ENCODE measurements at regions not wholly inside any gene's neighbourhood (a gene's known extent, or its start where the extent isn't known, plus 50 kb on each side); places are given as distances from the start of the nearest gene placed in this dataset.

DNA sequence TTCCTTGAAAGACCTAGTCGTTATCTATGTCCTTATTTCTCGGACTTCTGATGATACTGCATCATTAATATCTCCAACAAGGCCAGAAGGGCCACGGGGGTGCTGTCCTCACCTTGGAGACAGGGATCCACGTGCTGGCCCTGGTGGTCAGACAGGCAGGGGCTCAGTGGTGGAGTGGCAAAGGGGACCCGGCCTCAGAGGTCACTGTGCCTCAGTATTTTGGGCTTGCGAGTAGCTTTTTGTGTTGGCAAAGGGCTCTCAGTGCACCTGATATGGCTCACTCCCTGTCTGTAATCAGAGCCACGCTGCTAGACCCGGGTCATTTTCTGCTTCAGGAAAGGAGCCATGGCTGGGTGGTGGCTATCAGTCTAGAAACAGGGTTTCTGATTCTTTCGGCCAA lies 135.1 kb downstream of the GADD45G start:
- TF ChIP-seq CTCF (IDR thresholded peaks at IDR 0.05): no peak
- no peak overlapping the region for H3K4me3 ChIP-seq (ENCODE audit: low read depth in 1 of 2, low read length in 1 of 2)
- H3K4me1 ChIP-seq (ENCODE audit: control insufficient read depth in 1 of 2, insufficient read depth in 1 of 2, low read depth in 1 of 2, low read length in 1 of 2): peaks cover 17 to 18% of the 10 kb centered on the region in 2 experiments
- no peaks in the 10 kb centered on the region for H3K27me3 ChIP-seq
- no peaks in the 10 kb centered on the region for H3K36me3 ChIP-seq
- H3K27ac ChIP-seq: no peak overlapping the region
- peaks cover 5% of the 10 kb centered on the region for H3K9me3 ChIP-seq

DNA sequence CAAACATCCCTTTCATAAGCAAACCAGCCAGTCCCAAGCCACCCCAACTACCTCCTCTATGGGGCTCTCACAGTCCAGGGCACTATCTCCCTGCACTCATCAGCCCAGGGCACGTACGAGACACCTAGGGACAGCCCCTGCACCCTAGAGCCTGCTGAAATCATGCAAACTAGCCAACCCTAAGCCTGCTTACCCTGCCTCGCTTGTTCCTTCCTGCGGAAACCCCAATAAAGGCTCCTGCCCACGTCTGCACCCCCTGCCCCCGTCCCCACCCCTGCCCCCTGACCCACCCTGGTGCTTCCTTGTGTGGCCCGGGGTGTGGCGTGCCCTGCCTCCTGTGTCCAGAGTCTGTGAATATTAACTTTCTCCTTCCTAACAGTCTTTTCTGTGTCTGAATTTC lies 135.9 kb downstream of the GADD45G start:
- Histone ChIP-seq H3K4me3 (ENCODE audit: low read depth in 1 of 2, low read length in 1 of 2) (no peak overlapping the region), H3K36me3 (no peaks in the 10 kb centered on the region), H3K9me3 (peaks cover 6% of the 10 kb centered on the region), H3K27ac (no peak overlapping the region), H3K27me3 (no peaks in the 10 kb centered on the region), H3K4me1 (ENCODE audit: control insufficient read depth in 1 of 2, insufficient read depth in 1 of 2, low read depth in 1 of 2, low read length in 1 of 2) (peaks cover 9 to 10% of the 10 kb centered on the region in 2 experiments)
- TF ChIP-seq CTCF (IDR thresholded peaks at IDR 0.05): no peak

- no peak for TF ChIP-seq CTCF (IDR thresholded peaks at IDR 0.05)
- Histone ChIP-seq H3K4me3 (ENCODE audit: low read depth in 1 of 2, low read length in 1 of 2) (no peak overlapping the region), H3K4me1 (ENCODE audit: control insufficient read depth in 1 of 2, insufficient read depth in 1 of 2, low read depth in 1 of 2, low read length in 1 of 2) (peaks cover 0 to 4% of the 10 kb centered on the region in 2 experiments), H3K27me3 (no peaks in the 10 kb centered on the region), H3K9me3 (peaks cover 6% of the 10 kb centered on the region), H3K27ac (no peak overlapping the region), H3K36me3 (no peaks in the 10 kb centered on the region)
Measured at GRCh38 chr9:89742660-89743059, 137.8 kb downstream of the GADD45G start.

DNA sequence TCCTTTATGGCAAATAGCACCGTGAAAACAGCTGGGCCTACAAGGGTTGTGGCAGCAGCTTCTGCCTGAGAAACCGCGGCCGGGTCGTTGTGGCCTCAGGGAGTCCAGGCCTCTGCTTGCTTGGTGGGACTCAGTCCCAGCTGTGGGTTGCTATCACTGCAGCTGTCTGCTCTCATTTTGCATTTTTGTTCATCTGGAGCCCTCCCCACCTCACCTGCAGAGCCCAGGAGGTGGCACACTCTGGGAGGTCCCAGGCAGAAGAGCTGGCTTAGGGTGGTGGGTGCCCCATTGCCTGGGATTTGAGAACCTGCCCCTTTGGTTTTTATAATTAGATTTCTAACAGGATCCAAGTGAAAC lies 138.4 kb downstream of the GADD45G start:
- Histone ChIP-seq H3K4me1 (ENCODE audit: control insufficient read depth in 1 of 2, insufficient read depth in 1 of 2, low read depth in 1 of 2, low read length in 1 of 2) (peaks cover 0 to 4% of the 10 kb centered on the region in 2 experiments), H3K27ac (no peak overlapping the region), H3K36me3 (no peaks in the 10 kb centered on the region), H3K4me3 (ENCODE audit: low read depth in 1 of 2, low read length in 1 of 2) (no peak overlapping the region), H3K27me3 (no peaks in the 10 kb centered on the region), H3K9me3 (peaks cover 6% of the 10 kb centered on the region)
- TF ChIP-seq CTCF (IDR thresholded peaks at IDR 0.05): no peak

DNA sequence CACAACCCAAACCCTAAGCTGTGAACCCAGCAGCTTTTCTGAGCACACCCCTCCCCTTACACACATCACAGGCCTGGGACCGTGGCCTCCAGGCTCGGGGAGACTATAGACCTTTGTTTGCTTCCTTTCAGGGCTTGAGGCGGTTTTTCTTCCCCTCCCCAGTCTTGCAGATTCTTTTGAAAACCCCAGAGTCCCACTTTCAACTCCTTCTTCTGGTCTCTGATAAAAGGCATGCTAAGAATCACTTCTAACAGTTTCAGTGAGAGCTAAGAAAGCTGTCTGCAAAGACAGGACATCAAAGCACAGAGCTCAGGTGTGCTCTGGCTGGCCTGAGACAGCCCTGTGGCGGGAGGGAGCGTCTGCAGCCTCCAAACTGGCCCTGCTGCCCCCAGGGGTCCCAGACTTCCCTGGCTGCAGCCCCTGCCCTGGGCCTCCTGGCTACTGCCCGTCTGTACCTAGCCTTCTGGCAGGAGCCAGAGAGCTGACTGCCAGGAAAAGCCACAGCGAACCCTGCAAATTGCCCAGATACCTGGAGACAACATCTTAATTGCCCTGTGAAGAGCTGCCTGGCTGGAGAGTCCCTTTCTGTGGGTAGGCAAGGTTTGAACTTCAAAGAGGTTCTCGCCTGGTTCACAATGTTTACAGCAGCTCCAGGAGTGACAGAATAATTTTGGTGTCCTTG lies 138.9 kb downstream of the GADD45G start:
- Histone ChIP-seq H3K27ac (no peak overlapping the region), H3K4me1 (ENCODE audit: control insufficient read depth in 1 of 2, insufficient read depth in 1 of 2, low read depth in 1 of 2, low read length in 1 of 2) (peaks cover 0 to 4% of the 10 kb centered on the region in 2 experiments), H3K4me3 (ENCODE audit: low read depth in 1 of 2, low read length in 1 of 2) (no peak overlapping the region), H3K9me3 (peaks cover 6% of the 10 kb centered on the region), H3K27me3 (no peaks in the 10 kb centered on the region), H3K36me3 (no peaks in the 10 kb centered on the region)
- no peak for TF ChIP-seq CTCF (IDR thresholded peaks at IDR 0.05)

Data from neutrophil (primary cell).